GM23338 (cell line): ENCODE measurements at regions not wholly inside any gene's neighbourhood (a gene's known extent, or its start where the extent isn't known, plus 50 kb on each side); places are given as distances from the start of the nearest gene placed in this dataset.

Experiments used
- ATAC-seq: fragments of 200-7000 bp; cut with Tn5 transposase; 3 replicates; pipeline ENCODE4 v1.9.1; 2020
- DNase-seq: peaks from one replicate; pipeline ENCODE4 v3.0.0-alpha.2; 2015; ENCODE audit warnings: low spot score
- H2AFZ ChIP-seq: fragments of 200-600 bp; sonication (generic); 2 replicates; pipeline ENCODE4 v1.8.0; 2016; ENCODE audit warnings: antibody characterized with exemption, mild to moderate bottlenecking, moderate library complexity
- H3F3A ChIP-seq: fragments of 200-600 bp; sonication (generic); replicated peaks from 2 replicates; pipeline ENCODE4 v1.8.0; 2017; ENCODE audit warnings: antibody characterized with exemption, mixed run types, low read depth
- H3K27ac ChIP-seq: fragments of 200-600 bp; sonication (generic); 2 replicates; pipeline ENCODE4 v1.6.1; 2016; ENCODE audit warnings: low read depth
- H3K27me3 ChIP-seq: fragments of 200-600 bp; sonication (generic); 2 replicates; pipeline ENCODE4 v1.8.0; 2016; ENCODE audit warnings: mild to moderate bottlenecking, mixed run types, moderate library complexity; ENCODE audit not compliant: insufficient read depth
- H3K36me3 ChIP-seq: fragments of 200-600 bp; sonication (generic); 2 replicates; pipeline ENCODE4 v1.8.0; 2016; ENCODE audit warnings: mild to moderate bottlenecking; ENCODE audit not compliant: insufficient read depth
- H3K4me1 ChIP-seq: fragments of 200-600 bp; sonication (generic); 2 replicates; pipeline ENCODE4 v1.8.0; 2016; ENCODE audit warnings: mild to moderate bottlenecking, moderate library complexity; ENCODE audit not compliant: insufficient read depth
- H3K4me2 ChIP-seq: fragments of 200-600 bp; sonication (generic); 2 replicates; pipeline ENCODE4 v1.7.1; 2017; ENCODE audit warnings: mixed run types
- H3K4me3 ChIP-seq: fragments of 200-600 bp; sonication (generic); 2 replicates; pipeline ENCODE4 v1.6.1; 2016; ENCODE audit warnings: mixed run types
- H3K79me2 ChIP-seq: fragments of 200-600 bp; sonication (generic); replicated peaks from 2 replicates; pipeline ENCODE4 v1.8.0; 2017; ENCODE audit warnings: mild to moderate bottlenecking; ENCODE audit not compliant: insufficient read depth
- H3K9me2 ChIP-seq: fragments of 200-600 bp; sonication (generic); 2 replicates; pipeline ENCODE4 v1.8.0; 2017; ENCODE audit not compliant: insufficient read depth
- H4K20me1 ChIP-seq: fragments of 200-600 bp; sonication (generic); replicated peaks from 2 replicates; pipeline ENCODE4 v1.8.0; 2017; ENCODE audit warnings: mild to moderate bottlenecking; ENCODE audit not compliant: insufficient read depth
- H3K27ac Mint-ChIP-seq: 2 replicates; pipeline ENCODE4 v1.8.0; 2020; ENCODE audit warnings: inconsistent platforms, mild to moderate bottlenecking, moderate library complexity, mixed read lengths
- H3K27me3 Mint-ChIP-seq: 3 replicates; pipeline ENCODE4 v1.8.0; 2022; ENCODE audit warnings: low read depth, mild to moderate bottlenecking, moderate library complexity, mixed read lengths, inconsistent platforms; ENCODE audit not compliant: insufficient read depth, poor library complexity
- H3K36me3 Mint-ChIP-seq: 3 replicates; pipeline ENCODE4 v1.8.0; 2021; ENCODE audit warnings: low read depth, mild to moderate bottlenecking, inconsistent platforms, moderate library complexity, mixed read lengths
- H3K4me1 Mint-ChIP-seq: 3 replicates; pipeline ENCODE4 v1.8.0; 2020; ENCODE audit warnings: mild to moderate bottlenecking, inconsistent platforms, mixed read lengths
- H3K4me3 Mint-ChIP-seq: 3 replicates; pipeline ENCODE4 v1.8.0; 2021; ENCODE audit warnings: moderate library complexity, mild to moderate bottlenecking, inconsistent platforms, mixed read lengths
- H3K9me3 Mint-ChIP-seq: 3 replicates; pipeline ENCODE4 v1.8.0; 2020; ENCODE audit warnings: moderate library complexity, mild to moderate bottlenecking, inconsistent platforms, mixed read lengths
- CREB1 ChIP-seq: fragments of 250-450 bp; sonication (Bioruptor Pico); IDR thresholded peaks from 2 replicates; pipeline ENCODE4 v1.5.0; 2020; ENCODE audit warnings: low read depth, mild to moderate bottlenecking, moderate library complexity
- ETS1 ChIP-seq: IDR thresholded peaks from 2 replicates; pipeline ENCODE4 v1.6.1; 2016; ENCODE audit warnings: antibody characterized with exemption
- EZH2 ChIP-seq: fragments of 200-600 bp; sonication (generic); IDR thresholded peaks from one replicate; pipeline ENCODE4 v1.8.0; 2017; ENCODE audit warnings: antibody characterized with exemption, mild to moderate bottlenecking, low read depth; ENCODE audit not compliant: unreplicated experiment
- POLR2AphosphoS5 ChIP-seq: IDR thresholded peaks from 2 replicates; pipeline ENCODE4 v1.6.1; 2016; ENCODE audit warnings: antibody characterized with exemption, low read depth
- STAT1 ChIP-seq: IDR thresholded peaks from one replicate; pipeline ENCODE4 v1.6.1; 2016; ENCODE audit warnings: antibody characterized with exemption; ENCODE audit not compliant: unreplicated experiment
- ZNF462 ChIP-seq: fragments of 250-450 bp; sonication (Bioruptor Pico); IDR thresholded peaks from 2 replicates; pipeline ENCODE4 v1.5.0; 2020; ENCODE audit warnings: mild to moderate bottlenecking, moderate library complexity

- TF ChIP-seq ZNF462 (CRISPR knock-in tag): no peak
- no peak for TF ChIP-seq STAT1
Measured at GRCh38 chr5:159438092-159438491, 107.8 kb upstream of the IL12B start (continued).

GRCh38 chr5:159439002-159439401, 108.7 kb upstream of the IL12B start:
- Histone ChIP-seq H3K27ac (no peak overlapping the region), H3K9me2 (no peaks in the 10 kb centered on the region), H3K79me2 (no peaks in the 10 kb centered on the region), H2AFZ (no peak overlapping the region), H4K20me1 (no peaks in the 10 kb centered on the region), H3K4me3 (no peak overlapping the region), H3K27me3 (no peaks in the 10 kb centered on the region), H3K4me2 (no peak overlapping the region), H3K36me3 (no peaks in the 10 kb centered on the region), H3K4me1 (peaks cover 11% of the 10 kb centered on the region), H3F3A (no peaks in the 10 kb centered on the region)
- Mint-ChIP-seq H3K36me3 (no peaks in the 10 kb centered on the region), H3K4me1 (peaks cover 18% of the 10 kb centered on the region), H3K27me3 (no peaks in the 10 kb centered on the region), H3K27ac (no peak overlapping the region), H3K4me3 (no peak overlapping the region), H3K9me3 (no peaks in the 10 kb centered on the region)
- no peak for DNase-seq
- ATAC-seq: no peak
- TF ChIP-seq STAT1 (no peak), CREB1 (CRISPR knock-in tag) (no peak), EZH2 (no peak), ZNF462 (CRISPR knock-in tag) (no peak), ETS1 (no peak), POLR2AphosphoS5 (no peak)
